ENCODE measurements at regions not wholly inside any gene's neighbourhood (a gene's known extent, or its start where the extent isn't known, plus 50 kb on each side); places are given as distances from the start of the nearest gene placed in this dataset.

DNA sequence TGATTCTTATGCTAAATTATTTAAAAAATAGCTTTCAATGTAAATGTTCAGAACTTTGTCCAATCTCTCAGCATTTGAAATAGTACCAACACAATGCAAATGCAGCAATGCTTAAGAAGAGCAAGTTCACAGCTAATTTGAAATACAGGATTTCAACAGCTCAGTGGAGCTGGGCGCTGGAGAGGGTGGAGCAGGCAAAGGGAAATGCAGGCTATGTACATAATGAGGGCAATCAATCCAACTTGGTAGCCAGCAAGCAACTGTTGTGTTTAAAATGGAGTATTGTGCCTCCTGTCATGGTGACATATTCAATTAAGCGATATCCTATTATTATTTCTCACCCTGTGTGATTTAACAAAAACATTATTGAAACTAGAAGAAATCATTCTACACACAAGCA lies 568.8 kb downstream of the PSAT1 start:
- no peak for DNase-seq (ENCODE audit: extremely low read depth in 1 of 11, low read depth in 9 of 11, low spot score in 4 of 11)

DNA sequence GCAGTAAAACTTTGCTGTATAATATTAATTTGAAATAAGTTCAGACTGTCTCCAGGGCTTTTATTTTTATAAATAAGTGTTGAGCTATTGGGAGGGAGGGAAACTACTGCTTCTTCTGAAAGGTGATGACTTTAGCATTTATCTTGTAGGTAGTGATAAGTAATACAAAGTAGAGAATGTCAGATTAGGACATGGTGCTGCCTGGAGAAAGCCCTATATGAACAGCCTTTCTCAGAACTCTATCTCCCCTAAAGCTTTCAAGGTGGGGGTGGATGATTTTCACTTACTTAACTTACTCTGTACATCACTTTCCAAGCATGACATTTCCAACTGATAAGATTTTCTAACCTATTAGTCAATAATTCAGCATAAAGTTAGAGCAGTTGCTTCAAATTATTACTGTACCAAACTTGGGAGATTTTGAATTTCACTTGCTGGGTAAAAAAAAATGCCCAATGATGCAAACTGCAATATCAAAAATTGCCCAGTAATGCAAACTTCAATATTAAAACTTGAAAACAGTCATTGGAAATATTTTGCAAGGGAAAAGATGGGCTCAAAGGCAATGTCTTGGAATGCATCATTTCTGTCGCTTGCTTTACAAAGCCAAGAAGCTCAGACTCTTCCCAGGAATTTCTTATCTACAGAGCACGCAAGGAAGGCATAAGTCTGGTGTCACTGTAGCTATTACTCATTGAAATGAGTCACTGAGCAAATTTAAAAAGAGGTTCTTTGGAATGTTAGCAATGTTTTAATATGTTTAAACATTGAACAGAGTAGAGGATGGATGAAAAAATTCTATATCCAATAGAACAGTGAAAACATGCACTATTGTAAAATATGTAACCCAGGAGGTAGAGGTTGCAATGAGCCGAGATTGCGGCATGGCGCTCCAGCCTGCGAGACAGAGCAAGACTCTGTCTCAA lies 569.5 kb downstream of the PSAT1 start:
- DNase-seq (ENCODE audit: extremely low read depth in 1 of 11, low read depth in 9 of 11, low spot score in 4 of 11), result no peak

DNA sequence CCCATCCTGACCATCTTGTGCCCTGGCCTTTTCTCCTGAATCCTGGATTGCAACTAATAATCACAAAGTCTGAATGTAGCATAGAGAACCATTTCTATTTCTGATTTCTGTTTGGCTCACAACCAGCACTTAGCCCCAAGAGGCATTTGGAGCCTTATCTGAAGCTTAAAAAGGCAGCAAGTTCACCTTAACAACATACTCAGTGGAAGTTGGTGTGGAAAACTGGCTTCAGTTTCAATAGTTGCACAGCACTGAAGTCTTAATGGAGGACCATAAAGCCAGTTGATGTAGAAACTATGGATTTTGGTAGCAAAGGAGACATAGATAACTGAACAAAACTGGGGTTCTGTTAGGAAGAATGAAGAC lies 574.1 kb downstream of the PSAT1 start:
- DNase-seq (ENCODE audit: extremely low read depth in 1 of 11, low read depth in 9 of 11, low spot score in 4 of 11), result no peak

DNA sequence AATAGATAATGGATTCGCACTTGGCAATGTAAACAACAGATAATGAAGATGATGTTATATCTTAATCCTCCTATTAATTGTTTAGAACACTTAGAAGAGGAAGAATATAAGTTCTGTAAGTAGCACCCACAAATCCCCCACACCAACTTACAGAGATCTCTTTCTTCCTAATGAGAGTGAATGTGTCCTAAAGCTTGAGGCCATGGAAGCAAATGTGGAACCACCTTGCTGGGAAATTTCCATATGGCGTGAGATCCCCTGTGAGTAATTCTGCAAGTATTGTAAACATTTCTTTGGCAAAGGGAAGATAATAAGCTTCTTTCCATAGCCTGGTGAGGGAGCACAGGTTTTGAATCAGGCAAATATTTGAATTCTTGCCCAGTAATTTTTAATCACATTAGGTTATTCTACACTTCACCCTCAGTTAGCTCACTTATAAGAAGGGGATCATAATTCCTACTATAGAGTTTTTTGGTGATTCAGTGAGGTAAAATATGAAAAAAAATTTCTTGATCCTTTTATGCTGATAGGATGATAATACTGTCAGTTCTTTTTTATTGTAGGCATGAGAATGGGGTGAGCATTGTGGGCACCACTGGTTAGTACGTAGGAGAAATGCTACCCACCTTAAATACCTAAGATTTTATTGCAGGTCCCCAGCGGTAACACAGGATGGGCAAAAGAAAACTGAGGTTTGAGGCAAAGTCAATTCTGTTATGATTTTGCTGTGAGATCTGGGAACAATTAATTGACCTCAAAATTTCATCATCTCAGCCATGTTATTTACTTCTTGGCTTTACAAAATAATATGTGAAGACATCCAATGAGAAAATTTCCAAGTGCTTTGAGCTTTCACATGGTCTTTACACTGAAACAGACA lies 574.8 kb downstream of the PSAT1 start:
- no peak for DNase-seq (ENCODE audit: extremely low read depth in 1 of 11, low read depth in 9 of 11, low spot score in 4 of 11)

DNA sequence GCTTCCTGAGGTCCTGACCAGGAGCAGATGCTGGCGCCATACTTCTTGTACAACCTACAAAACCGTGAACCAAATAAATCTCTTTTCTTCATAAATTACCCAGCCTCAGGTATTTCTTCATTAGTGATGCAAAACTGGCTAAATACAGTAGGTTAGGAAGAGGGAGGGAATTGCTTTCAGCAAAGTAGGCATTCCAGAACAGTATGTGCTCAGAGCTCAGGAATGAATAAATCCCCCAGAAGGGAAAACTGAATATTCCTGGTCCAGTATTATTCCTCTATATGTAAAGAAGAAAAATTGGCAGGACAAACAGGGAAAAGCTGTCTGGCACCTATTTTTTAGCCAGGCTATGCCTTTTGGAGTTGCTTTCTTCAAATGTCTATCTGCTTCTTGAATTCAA lies 577.1 kb downstream of the PSAT1 start:
- no peak for DNase-seq (ENCODE audit: extremely low read depth in 1 of 11, low read depth in 9 of 11, low spot score in 4 of 11)

DNA sequence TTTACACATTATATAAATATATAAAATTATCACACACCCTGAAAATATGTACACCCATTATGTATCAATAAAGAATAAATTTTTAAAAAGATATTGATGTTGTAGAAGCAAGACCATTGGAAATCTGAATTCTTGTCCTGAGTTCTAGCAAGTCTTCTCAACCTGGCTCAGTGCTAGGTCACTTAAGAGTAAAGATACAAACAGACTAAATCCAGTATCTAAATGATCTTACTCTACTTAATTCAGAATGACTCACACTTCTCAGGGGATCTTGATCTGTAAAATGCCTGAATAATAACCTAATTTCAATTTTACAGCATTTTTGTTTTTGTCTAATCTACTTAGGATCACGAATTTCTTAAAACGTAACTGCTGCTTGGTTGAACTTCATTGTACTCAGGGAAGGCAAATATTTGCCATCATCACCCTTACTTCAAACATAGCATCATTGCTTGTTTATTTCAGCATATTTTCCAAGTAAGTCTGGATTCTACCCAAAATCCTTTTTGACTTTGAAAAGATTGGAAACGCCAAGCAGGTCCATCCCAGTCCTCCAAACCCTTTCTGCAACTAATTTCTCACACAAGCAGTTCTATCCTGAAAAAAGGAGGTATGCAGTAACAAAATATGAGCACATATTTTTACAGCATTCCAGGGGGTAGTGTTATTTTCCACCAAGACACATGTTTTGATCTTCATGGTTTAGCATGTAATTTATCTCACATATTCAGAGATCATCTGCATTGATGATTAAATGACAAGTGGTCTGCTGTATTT lies 582.6 kb downstream of the PSAT1 start:
- DNase-seq (ENCODE audit: extremely low read depth in 1 of 11, low read depth in 9 of 11, low spot score in 4 of 11), result no peak

DNA sequence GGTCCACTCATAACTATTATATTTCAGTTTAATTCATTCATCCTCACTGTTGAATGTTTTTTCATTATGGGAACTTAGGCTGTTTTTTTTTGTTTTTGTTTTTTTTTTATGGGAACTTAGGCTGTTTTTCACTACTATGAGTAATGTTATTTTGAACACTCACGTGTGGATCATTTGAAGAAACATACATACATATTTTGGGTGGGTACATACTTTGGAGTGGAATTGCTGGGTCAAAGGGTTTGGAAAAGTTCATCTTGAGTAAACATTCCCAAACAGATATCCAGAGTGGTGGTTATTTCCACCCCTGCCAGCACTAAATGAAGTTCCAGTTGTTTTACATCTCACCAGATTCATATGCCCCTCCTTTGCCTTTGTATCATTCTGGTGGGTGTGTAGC lies 584.4 kb downstream of the PSAT1 start:
- DNase-seq (ENCODE audit: extremely low read depth in 1 of 11, low read depth in 9 of 11, low spot score in 4 of 11), result no peak

DNA sequence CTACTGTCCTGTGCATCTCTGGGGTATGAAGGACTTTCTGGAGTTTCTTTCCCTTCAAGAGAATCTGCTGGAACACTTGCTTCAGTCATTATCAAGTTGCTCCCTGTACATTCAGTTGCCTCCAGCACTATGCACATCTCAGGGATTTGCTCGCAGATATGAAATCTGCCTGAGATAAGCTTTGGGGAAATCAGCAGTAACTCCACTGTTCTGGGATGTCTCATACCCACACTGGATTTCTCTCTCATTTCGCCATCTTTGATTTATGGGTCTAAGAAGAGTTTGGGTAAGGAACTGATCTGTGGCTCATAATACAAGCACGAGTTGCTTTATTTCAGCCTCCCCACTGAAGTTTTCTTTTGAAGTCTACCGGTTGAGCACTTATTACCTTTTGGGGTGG lies 585.6 kb downstream of the PSAT1 start:
- no peak for DNase-seq (ENCODE audit: extremely low read depth in 1 of 11, low read depth in 9 of 11, low spot score in 4 of 11)

DNA sequence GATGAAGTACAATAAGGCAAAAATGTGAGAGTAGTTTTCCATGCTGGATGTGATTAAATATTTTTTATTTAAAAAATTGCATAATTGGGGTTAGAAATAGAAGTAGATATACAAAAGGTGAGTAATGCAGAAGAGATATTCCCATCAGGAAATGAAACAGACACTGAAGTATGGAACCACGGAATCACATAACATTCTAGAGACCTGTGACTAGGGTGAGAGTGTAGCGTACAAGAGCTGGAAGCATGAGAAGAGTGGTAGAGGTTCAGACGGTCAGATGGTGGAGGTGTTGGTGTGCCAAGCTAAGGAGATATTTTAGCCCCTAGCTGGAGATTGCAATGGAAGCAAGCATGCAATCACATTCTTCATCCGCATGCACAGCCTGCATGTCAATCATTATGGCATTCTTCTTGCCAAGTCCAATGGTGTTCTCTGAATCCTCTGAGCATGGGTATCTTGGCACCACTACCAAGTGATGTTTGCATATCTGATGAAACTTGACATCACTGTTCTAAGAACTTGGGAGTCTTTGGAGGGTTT lies 587.8 kb downstream of the PSAT1 start:
- DNase-seq (ENCODE audit: extremely low read depth in 1 of 11, low read depth in 9 of 11, low spot score in 4 of 11), result no peak

DNA sequence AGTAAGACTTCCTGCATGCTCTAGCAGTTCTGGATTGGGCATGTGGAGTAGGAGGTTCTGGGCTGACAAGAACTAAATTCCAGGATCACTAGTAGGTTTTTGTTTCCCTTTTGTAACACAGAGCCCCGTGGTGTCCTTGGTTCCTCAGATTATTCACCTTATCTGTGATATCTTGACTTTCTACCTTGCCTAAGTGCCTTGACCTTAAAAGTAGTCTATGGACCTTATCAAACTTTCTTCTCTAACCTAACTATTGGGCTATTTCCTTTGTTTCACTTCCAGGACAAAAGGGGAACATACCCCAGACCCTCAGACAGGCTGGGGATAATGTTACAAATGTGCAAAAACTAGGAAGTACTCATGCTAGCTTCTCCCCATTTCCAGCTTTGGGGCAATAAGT lies 595.3 kb downstream of the PSAT1 start:
- no peak for DNase-seq (ENCODE audit: extremely low read depth in 1 of 11, low read depth in 9 of 11, low spot score in 4 of 11)

DNA sequence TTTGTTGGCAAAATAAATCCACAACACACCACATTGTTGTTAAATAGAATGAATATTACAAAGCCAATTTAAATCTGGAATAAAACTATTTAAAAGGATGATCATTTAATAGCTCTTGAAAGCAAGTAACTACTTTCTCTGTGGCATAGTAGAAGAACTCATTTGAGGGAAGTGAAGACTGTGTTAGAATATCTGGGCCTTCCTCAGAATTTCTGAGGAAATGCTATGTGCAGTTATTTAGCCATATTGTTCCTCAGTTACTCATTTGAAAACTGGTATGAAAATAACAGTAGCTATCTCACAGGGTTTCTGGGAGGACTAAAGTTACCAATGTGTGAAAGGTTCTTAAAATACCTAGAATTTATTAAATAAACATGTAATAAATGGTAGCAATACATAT lies 595.8 kb downstream of the PSAT1 start:
- no peak for DNase-seq (ENCODE audit: extremely low read depth in 1 of 11, low read depth in 9 of 11, low spot score in 4 of 11)

DNA sequence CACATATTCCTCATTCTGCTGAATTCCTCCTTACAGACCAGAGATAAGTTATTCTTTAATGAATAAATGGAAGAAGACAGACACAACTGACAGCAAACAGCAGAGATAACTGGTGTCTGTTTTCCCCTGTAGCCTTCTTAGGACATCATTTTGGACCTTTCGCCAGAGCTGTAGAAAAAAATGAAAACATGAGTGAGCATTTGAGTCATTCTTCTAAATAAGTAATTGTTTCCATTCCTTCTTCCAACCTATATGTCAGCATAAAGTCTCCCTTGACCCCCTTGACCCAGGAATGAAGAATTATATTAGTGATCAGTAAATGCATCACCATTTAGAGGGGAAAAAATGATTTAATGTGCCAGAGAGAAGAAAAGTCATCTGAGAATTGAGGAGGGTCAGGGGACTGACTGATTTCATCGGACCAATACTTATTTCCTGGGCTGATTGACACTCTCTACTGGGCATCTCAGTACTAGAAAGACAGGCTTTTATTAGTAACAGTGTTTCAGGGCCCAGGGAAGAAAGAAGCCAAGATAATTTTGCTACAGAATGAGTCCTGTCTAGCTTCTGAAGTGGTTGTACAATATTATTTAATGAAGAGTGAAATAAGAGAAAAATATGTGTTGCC lies 597.0 kb downstream of the PSAT1 start:
- no peak for DNase-seq (ENCODE audit: extremely low read depth in 1 of 11, low read depth in 9 of 11, low spot score in 4 of 11)

DNA sequence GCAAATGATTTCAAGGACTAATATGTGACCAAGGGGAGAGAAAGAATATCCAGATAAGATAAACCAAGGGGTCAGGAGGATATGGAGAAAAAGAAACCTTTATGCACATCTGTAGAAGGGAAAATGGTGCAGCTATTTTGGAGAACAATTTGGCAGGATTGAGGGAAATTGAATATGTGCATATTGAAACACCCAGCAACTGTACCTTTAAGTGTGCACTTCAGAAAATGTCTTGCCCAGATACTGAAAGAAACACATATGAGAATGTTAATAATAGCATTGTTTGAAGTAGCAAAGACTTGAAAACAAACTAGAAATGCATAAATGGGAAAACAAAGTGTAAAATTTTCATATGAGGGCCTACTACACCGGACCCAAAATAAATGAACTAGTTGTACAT lies 599.6 kb downstream of the PSAT1 start:
- no peak for DNase-seq (ENCODE audit: extremely low read depth in 1 of 11, low read depth in 9 of 11, low spot score in 4 of 11)

DNA sequence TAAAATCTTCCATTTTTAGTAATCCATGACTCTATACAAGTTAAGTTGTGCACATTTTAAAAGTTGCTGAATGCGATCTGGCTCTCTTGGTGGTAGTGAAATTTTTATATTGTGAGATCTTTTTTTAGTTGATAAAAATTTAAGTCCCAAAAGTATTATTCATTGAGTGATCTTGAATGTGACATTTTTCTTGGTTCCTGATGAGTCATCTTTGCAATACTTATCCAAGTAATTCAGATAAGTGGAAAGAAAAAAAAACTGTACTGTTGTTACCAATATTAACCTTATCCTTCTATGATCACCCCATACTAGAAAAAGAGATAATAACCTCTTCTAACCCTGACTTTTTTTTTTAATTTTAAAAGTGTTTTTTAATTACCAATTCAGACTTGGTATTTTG lies 601.3 kb downstream of the PSAT1 start:
- no peak for DNase-seq (ENCODE audit: extremely low read depth in 1 of 11, low read depth in 9 of 11, low spot score in 4 of 11)

DNA sequence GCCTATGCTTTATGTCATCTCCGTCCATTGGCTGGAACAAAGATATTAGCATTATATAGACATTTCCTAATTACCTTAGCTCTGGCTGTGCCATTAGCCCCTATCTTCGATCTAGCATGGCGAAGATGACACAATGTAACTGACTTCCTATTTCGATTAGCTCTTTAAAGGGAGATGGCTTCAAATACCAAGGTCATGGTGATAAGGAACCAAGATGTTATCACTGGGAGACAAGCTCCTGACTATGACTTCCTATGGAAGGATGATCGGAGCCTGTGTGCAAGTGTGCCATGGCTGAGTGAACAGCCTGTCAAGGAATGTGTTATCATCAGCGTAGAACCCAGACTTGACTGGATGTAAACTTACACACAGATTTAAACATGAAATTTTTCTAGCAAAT lies 602.1 kb downstream of the PSAT1 start:
- no peak for DNase-seq (ENCODE audit: extremely low read depth in 1 of 11, low read depth in 9 of 11, low spot score in 4 of 11)

DNA sequence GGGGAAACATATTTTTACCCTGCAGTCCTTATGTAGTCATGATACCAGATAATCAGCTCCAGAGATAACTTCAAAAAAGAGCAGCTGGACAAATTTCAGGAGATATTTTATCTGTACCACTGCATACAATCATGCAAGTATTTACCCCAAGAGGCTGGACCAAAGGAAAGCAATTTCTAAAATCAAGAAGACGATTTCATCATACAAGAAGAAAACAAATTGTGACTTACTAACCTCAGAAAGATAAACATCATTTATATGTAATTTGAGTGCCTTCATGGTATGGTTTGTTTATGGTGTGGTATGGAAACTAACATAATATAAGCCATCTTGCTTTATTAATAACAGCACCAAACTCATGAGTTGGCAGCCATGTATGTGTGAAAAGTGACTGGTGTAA lies 603.6 kb downstream of the PSAT1 start:
- no peak for DNase-seq (ENCODE audit: extremely low read depth in 1 of 11, low read depth in 9 of 11, low spot score in 4 of 11)

DNA sequence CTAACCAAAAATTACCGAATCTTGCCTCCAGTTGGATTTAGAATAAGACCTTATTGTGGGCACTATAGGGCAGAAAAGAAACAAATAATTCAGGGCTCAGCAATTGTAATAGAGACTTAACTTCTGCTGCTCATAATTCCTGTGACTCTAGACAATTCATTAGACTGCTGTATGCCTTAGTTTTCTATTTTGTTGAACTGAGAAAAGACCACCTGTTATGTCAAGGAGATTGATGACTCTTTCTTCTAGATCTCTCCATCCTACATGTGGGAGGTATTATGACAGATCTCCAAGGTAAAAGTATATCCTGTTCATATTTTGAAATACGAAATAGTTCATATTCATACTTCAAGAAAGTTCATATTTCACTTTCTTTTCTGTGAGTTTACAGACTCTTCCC lies 605.1 kb downstream of the PSAT1 start:
- DNase-seq (ENCODE audit: extremely low read depth in 1 of 11, low read depth in 9 of 11, low spot score in 4 of 11), result no peak

DNA sequence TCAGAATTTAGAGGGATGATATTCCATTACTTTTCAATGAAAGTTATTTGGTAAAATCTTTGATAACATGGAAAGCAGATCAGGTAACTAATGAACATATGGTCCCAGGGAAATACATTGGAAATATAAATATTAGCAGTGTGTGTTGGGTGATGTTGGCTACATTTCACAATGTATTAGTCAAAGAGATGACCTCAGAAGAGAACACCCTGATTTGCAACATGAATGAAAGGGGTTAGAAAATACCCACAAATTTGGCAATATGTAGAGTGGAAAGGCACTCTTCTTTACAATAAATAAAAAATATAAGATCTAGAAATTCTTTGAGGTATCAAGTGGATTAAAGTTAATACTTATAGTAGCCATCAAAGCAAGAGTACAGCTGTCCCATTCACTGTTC lies 606.7 kb downstream of the PSAT1 start:
- DNase-seq (ENCODE audit: extremely low read depth in 1 of 11, low read depth in 9 of 11, low spot score in 4 of 11), result no peak

DNA sequence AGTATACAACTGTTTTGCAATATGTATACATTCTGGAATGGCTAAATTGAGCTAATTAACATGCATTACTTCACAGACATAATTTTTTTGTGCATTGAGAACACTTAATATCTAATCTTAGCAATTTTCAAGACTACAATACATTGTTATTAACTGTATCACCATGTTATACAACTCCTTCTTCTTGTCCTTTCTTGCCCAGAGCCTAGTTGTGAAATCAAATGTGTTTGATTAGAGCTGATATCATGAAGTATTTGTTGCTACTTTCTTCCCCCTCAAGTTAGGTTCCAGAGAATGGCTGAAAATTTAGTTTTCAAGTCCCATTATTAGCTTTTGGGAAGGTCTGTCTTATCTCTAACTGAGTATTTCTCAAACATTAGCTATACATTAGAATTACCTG lies 607.8 kb downstream of the PSAT1 start:
- no peak for DNase-seq (ENCODE audit: extremely low read depth in 1 of 11, low read depth in 9 of 11, low spot score in 4 of 11)
